ENCODE measurements at regions not wholly inside any gene's neighbourhood (a gene's known extent, or its start where the extent isn't known, plus 50 kb on each side); places are given as distances from the start of the nearest gene placed in this dataset.

DNA sequence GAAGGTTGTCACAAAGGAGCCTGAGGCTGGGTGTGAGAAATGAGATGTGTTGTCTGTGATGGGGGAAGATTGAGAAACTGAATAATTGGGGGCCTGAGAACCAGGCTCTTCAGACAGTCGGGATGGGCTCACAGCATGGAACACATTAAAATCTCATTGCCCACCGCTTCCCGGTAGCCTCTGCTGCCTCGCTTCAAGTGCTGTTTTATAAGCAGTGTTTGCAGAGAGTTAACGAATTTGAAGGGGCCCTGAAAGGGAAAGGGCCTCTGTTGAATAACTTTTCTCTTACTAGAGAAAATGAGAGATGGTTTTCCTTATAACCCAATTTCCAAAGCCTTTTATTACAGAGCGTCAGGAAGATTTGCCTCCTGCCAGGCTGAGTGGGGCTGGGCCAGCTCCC, 258.8 kb upstream of the ASIC2 start:
- DNase-seq: no peak
- Mint-ChIP-seq H3K36me3 (ENCODE audit: low read depth) (no peaks in the 10 kb centered on the region), H3K4me3 (no peak overlapping the region), H3K9me3 (peaks cover 50% of the 10 kb centered on the region), H3K4me1 (ENCODE audit: low read depth) (no peaks in the 10 kb centered on the region), H3K27me3 (ENCODE audit: insufficient read depth) (no peaks in the 10 kb centered on the region; the same call in 1 of the 2 replicates), H3K27ac (no peak overlapping the region)
- TF ChIP-seq, protein P1, sequence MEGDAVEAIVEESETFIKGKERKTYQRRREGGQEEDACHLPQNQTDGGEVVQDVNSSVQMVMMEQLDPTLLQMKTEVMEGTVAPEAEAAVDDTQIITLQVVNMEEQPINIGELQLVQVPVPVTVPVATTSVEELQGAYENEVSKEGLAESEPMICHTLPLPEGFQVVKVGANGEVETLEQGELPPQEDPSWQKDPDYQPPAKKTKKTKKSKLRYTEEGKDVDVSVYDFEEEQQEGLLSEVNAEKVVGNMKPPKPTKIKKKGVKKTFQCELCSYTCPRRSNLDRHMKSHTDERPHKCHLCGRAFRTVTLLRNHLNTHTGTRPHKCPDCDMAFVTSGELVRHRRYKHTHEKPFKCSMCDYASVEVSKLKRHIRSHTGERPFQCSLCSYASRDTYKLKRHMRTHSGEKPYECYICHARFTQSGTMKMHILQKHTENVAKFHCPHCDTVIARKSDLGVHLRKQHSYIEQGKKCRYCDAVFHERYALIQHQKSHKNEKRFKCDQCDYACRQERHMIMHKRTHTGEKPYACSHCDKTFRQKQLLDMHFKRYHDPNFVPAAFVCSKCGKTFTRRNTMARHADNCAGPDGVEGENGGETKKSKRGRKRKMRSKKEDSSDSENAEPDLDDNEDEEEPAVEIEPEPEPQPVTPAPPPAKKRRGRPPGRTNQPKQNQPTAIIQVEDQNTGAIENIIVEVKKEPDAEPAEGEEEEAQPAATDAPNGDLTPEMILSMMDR (IDR thresholded peaks at IDR 0.05): no peak

DNA sequence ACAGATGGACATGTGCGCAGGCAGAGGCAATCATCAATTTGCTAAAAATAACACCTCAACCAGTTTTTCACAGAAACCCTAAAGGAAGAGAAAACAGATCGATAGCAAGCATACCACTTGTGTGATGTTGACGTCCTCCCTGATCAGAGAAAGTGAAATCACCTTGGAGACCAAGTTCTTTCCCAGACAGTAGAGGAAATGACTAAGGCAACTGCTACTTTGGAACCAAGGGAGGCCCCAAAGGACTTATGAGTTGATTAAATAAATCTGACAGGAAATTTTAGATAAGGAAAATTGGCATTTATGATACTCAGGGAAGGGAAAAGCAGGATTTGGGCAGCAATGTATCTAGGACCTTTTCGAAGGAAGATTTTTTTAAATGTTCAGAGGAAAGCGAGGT, 267.1 kb upstream of the ASIC2 start:
- Mint-ChIP-seq H3K36me3 (ENCODE audit: low read depth) (no peaks in the 10 kb centered on the region; the same call in 1 of the 2 replicates), H3K4me3 (no peak overlapping the region), H3K27ac (no peak overlapping the region), H3K27me3 (ENCODE audit: insufficient read depth) (no peaks in the 10 kb centered on the region), H3K4me1 (ENCODE audit: low read depth) (no peaks in the 10 kb centered on the region), H3K9me3 (peaks cover 68% of the 10 kb centered on the region)
- TF ChIP-seq, protein P1 (IDR thresholded peaks at IDR 0.05): no peak
- DNase-seq: no peak

DNA sequence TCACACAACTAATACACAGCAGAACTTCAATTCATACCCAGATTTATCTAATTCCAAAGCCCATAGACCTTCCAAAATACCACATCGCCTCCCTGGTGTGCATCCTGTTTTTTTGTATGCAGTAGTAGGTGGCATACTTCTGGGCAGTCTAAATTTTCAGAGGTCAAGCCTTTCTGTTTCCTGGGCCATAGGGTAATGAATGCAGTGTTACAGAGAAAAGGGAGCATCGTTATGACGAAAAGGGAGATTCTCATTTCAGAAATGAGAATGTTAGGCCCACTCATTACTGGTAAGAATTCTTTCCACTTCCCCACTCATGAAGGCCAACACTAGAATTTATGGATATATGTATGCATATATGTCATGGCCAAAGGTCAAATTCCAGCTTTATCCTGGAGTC, 267.8 kb upstream of the ASIC2 start:
- peaks cover 75% of the 10 kb centered on the region for H3K9me3 Mint-ChIP-seq
- no peaks in the 10 kb centered on the region for H3K27me3 Mint-ChIP-seq (ENCODE audit: insufficient read depth)
- H3K27ac Mint-ChIP-seq: no peak overlapping the region
- no peak for DNase-seq
- H3K4me3 Mint-ChIP-seq: no peak overlapping the region
- H3K36me3 Mint-ChIP-seq (ENCODE audit: low read depth): no peaks in the 10 kb centered on the region; the same call in 1 of the 2 replicates
- TF ChIP-seq, protein P1 (IDR thresholded peaks at IDR 0.05): no peak
- H3K4me1 Mint-ChIP-seq (ENCODE audit: low read depth): no peaks in the 10 kb centered on the region

DNA sequence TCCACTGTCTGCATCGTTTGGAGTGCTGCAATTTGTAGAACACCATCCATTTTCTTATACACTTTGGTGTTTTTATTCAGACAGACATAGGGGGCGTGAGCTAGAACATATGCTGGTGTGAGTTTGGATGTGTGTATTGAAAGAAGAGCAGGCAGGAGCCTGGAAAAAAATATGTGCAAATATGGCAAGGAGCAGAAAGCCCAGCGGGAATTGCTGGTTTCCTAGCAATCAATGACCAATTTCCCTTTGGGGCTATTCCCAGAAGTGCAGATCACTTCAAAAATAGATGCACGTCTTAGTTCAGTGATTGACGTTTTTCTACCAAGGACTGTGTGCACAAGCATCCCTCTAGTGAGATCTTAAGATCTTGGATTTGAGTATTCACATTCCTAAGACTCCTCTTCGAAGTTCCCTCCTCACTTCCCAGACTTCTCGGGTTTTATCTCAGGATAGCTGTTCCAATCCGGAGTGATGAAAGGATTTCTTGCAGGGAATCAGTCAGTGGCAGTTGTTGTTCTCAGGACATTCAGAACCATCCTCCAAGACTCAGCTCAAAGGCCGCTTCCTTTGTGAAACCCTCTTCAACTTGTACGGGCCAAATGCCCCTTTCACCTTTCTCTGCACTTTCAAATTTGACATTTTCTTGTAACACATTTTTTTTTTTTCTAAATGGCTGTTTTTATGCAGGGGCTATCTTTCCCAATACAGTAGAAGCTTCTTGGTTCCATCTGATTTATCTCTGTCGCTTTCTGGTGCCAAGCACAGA, 268.7 kb upstream of the ASIC2 start:
- no peaks in the 10 kb centered on the region for H3K4me1 Mint-ChIP-seq (ENCODE audit: low read depth)

DNA sequence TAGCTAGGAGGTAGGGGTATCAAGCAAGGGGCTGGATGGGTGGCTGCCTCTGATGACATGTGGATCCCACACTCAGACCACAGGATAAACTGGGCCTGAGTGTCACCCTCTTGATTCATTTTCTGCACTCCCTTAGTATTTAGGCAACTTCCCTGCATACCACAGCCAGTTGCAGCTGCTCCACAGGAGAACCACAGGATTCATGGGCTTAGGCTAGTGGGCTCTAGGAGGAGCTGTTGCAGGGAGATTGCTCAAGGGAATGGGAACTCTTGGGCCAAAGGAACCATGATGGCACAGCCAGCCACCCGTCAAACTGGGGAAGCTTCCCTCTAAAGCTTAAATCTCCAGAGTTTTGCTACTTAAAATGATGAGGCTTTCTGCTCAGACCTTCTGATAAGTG, 269.7 kb upstream of the ASIC2 start:
- Mint-ChIP-seq H3K36me3 (ENCODE audit: low read depth) (peaks cover 6% of the 10 kb centered on the region; the same call in 1 of the 2 replicates), H3K27ac (no peak overlapping the region), H3K4me1 (ENCODE audit: low read depth) (no peaks in the 10 kb centered on the region), H3K9me3 (peaks cover 84% of the 10 kb centered on the region), H3K4me3 (no peak overlapping the region), H3K27me3 (ENCODE audit: insufficient read depth) (no peaks in the 10 kb centered on the region)
- no peak for DNase-seq
- TF ChIP-seq, protein P1 (IDR thresholded peaks at IDR 0.05): no peak

More for the DNA sequence above, 268.7 kb upstream of the ASIC2 start:
- H3K27ac Mint-ChIP-seq: no peak overlapping the region
- no peaks in the 10 kb centered on the region for H3K27me3 Mint-ChIP-seq (ENCODE audit: insufficient read depth)
- peaks cover 1% of the 10 kb centered on the region; the same call in 1 of the 2 replicates for H3K36me3 Mint-ChIP-seq (ENCODE audit: low read depth)
- no peak overlapping the region for H3K4me3 Mint-ChIP-seq
- TF ChIP-seq, protein P1 (IDR thresholded peaks at IDR 0.05): no peak
- H3K9me3 Mint-ChIP-seq: peaks cover 83% of the 10 kb centered on the region
- DNase-seq: no peak
